ENCODE measurements at regions not wholly inside any gene's neighbourhood (a gene's known extent, or its start where the extent isn't known, plus 50 kb on each side); places are given as distances from the start of the nearest gene placed in this dataset.

DNA sequence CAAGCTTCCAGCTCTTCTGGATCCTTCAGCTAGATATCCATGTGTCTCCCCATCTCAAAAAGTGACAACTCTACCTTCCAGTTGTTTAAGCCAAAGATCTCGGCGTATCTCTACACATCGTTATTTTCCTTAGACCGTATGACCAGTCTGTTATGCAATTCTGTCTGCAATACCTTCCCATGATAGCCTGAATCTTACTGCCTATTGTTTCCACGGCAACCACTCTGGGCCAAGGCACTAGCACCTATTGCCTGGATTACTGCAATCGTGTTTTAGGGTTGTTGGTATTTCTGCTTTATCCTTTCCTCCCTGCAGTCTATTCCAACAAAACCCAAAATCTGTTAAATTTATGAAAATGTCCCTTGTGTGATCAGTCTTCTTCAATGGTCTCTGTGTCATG, 448.4 kb downstream of the MTRR start:
- WGBS (ENCODE audit: missing lambda C conversion rate), result 11% methylated on average over 6 of the region's 6 CpGs
- no peak for FAIRE-seq
- Histone ChIP-seq H3K4me3 (no peak overlapping the region), H3K4me2 (no peak overlapping the region), H3K27ac (no peak overlapping the region), H3K4me1 (no peaks in the 10 kb centered on the region), H3K9me3 (no peaks in the 10 kb centered on the region)
- no peak for DNase-seq (ENCODE audit: low read depth in 1 of 2, low spot score in 1 of 2)
- ATAC-seq, result no peak
- ChIA-PET POLR2A (no interaction called here), CTCF (interaction anchor here (0.6 kb wide), 1 partner anchor 902 kb away, joined by 3 read pairs; no protein-coding TSS in a partner anchor)
- TF ChIP-seq FOXS1 (CRISPR knock-in tag; IDR thresholded peaks at IDR 0.05), result no peak
- TF ChIP-seq, protein P1, sequence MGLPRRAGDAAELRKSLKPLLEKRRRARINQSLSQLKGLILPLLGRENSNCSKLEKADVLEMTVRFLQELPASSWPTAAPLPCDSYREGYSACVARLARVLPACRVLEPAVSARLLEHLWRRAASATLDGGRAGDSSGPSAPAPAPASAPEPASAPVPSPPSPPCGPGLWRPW (IDR thresholded peaks at IDR 0.05), result no peak

DNA sequence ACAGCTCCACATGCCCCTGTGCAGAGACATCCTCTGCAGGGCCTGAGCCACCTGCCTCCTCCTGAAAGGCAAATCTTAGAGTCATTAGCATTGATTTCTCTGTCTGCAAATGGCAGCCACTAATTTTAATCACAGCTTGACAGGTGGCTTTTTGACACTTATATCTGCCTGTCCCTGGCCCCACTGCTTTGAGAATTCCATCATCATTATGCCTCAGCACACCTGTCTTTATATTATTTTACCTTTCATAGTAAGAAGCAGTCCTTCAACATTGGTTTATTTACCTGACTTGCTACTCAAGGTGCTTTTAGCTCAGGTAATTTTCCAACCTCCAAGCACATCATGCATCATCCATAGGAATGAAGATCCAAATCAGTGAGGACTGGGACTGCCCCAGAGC, 451.3 kb downstream of the MTRR start:
- ChIA-PET POLR2A (no interaction called here), CTCF (no interaction called here)
- FAIRE-seq (no peak), ATAC-seq (no peak), DNase-seq (ENCODE audit: low read depth in 1 of 2, low spot score in 1 of 2) (no peak)
- H3K27ac ChIP-seq, result no peak overlapping the region
- no peak overlapping the region for H3K4me3 ChIP-seq
- TF ChIP-seq JUNB (IDR thresholded peaks at IDR 0.05), result no peak
- no peak for TF ChIP-seq RNF2 (IDR thresholded peaks at IDR 0.05; ENCODE audit: borderline replicate concordance, low read depth)
- TF ChIP-seq ZSCAN20 (CRISPR knock-in tag; IDR thresholded peaks at IDR 0.05), result no peak
- H3K4me1 ChIP-seq, result no peaks in the 10 kb centered on the region
- no peak overlapping the region for H3K4me2 ChIP-seq
- H3K9me3 ChIP-seq, result no peaks in the 10 kb centered on the region

DNA sequence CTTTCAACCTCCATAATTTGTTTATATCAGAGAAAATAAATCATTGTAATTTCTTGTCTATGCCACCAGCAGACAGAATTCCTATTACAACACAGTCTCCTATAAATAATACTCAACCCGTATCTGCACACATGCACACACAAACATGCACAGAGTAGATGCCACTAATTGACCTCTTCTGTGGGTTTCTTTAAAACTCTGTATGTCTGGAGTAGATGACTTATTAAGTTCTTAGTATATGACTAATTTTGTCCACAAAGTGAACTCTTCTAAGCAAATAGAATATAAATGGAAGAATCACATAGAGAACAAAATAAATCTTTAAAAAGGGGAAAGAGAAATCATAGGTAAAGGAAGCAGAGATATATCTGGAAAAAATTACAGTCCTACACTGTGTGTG, 452.3 kb downstream of the MTRR start:
- TF ChIP-seq CBX8 (IDR thresholded peaks at IDR 0.05) (no peak), RCOR1 (IDR thresholded peaks at IDR 0.05; ENCODE audit: low read depth, low read length) (no peak), EHMT2 (IDR thresholded peaks at IDR 0.05; ENCODE audit: low read depth) (no peak), JUNB (IDR thresholded peaks at IDR 0.05) (no peak), POLR2AphosphoS2 (conservative IDR thresholded peaks at IDR 0.05; ENCODE audit: low read length) (no peak), RFX5 (IDR thresholded peaks at IDR 0.05) (no peak), HEYL (CRISPR knock-in tag; IDR thresholded peaks at IDR 0.05) (no peak), KDM5A (IDR thresholded peaks at IDR 0.05) (no peak), GATA3 (IDR thresholded peaks at IDR 0.05; ENCODE audit: borderline replicate concordance) (no peak), TFCP2L1 (CRISPR knock-in tag; IDR thresholded peaks at IDR 0.05) (no peak)
- TF ChIP-seq, protein P2, sequence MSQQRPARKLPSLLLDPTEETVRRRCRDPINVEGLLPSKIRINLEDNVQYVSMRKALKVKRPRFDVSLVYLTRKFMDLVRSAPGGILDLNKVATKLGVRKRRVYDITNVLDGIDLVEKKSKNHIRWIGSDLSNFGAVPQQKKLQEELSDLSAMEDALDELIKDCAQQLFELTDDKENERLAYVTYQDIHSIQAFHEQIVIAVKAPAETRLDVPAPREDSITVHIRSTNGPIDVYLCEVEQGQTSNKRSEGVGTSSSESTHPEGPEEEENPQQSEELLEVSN (IDR thresholded peaks at IDR 0.05; ENCODE audit: borderline replicate concordance, low read depth), result no peak
- TF ChIP-seq, protein P3, sequence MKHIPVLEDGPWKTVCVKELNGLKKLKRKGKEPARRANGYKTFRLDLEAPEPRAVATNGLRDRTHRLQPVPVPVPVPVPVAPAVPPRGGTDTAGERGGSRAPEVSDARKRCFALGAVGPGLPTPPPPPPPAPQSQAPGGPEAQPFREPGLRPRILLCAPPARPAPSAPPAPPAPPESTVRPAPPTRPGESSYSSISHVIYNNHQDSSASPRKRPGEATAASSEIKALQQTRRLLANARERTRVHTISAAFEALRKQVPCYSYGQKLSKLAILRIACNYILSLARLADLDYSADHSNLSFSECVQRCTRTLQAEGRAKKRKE (CRISPR knock-in tag; IDR thresholded peaks at IDR 0.05; ENCODE audit: low read depth), result no peak
- TF ChIP-seq, protein P1 (IDR thresholded peaks at IDR 0.05), result no peak
- FAIRE-seq (no peak), DNase-seq (ENCODE audit: low read depth in 1 of 2, low spot score in 1 of 2) (no peak), ATAC-seq (no peak)
- ChIA-PET CTCF (no interaction called here), POLR2A (no interaction called here)
- WGBS (ENCODE audit: missing lambda C conversion rate), result 6% methylated on average over 1 of the region's 1 CpG
- no peaks in the 10 kb centered on the region for H3K4me1 ChIP-seq
- H3K4me2 ChIP-seq, result no peak overlapping the region
- no peak overlapping the region for H3K27ac ChIP-seq
- no peaks in the 10 kb centered on the region for H3K9me3 ChIP-seq
- H3K4me3 ChIP-seq, result no peak overlapping the region

DNA sequence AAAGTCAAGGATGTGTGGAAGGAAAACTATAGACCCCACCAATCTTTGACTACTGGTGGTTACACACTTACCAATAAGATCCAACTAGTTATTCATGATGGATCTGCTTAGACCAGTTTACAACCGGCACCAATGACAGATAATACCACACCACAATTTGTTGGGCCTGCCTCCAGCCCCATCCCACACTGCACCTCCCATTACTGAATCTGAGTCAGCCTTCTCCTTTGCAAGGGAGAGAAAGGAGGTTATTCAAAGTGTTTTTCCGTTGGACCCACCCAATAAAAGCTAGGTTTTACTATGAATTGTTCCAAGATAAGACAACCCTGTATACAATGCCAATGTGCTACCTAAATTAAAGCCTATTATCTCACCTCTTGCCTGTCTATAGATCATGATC, 453.5 kb downstream of the MTRR start:
- no peak for TF ChIP-seq MAFK (IDR thresholded peaks at IDR 0.05; ENCODE audit: partially characterized antibody)
- TF ChIP-seq NR3C1 (IDR thresholded peaks at IDR 0.05), result no peak
- TF ChIP-seq CHD2 (IDR thresholded peaks at IDR 0.05; ENCODE audit: low read length, partially characterized antibody), result no peak
- TF ChIP-seq ZFP36 (IDR thresholded peaks at IDR 0.05; ENCODE audit: borderline replicate concordance, partially characterized antibody), result no peak
- no peak for TF ChIP-seq ZSCAN20 (CRISPR knock-in tag; IDR thresholded peaks at IDR 0.05)
- TF ChIP-seq EHMT2 (IDR thresholded peaks at IDR 0.05; ENCODE audit: low read depth), result no peak
- TF ChIP-seq HOXB5 (CRISPR knock-in tag; IDR thresholded peaks at IDR 0.05), result no peak
- no peak for TF ChIP-seq KDM1A (IDR thresholded peaks at IDR 0.05; ENCODE audit: low read depth)
- no peak for TF ChIP-seq ZNF302 (CRISPR knock-in tag; IDR thresholded peaks at IDR 0.05)
- TF ChIP-seq, protein P4, sequence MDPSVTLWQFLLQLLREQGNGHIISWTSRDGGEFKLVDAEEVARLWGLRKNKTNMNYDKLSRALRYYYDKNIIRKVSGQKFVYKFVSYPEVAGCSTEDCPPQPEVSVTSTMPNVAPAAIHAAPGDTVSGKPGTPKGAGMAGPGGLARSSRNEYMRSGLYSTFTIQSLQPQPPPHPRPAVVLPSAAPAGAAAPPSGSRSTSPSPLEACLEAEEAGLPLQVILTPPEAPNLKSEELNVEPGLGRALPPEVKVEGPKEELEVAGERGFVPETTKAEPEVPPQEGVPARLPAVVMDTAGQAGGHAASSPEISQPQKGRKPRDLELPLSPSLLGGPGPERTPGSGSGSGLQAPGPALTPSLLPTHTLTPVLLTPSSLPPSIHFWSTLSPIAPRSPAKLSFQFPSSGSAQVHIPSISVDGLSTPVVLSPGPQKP (IDR thresholded peaks at IDR 0.05; ENCODE audit: low read depth, low read length), result no peak
- TF ChIP-seq MYC (IDR thresholded peaks at IDR 0.05; ENCODE audit: borderline replicate concordance, low read length), result no peak
- TF ChIP-seq CBX8 (IDR thresholded peaks at IDR 0.05), result no peak
- no peak for TF ChIP-seq RCOR1 (IDR thresholded peaks at IDR 0.05; ENCODE audit: low read depth, low read length)
- TF ChIP-seq HOXA7 (CRISPR knock-in tag; IDR thresholded peaks at IDR 0.05), result no peak
- TF ChIP-seq KDM5A (IDR thresholded peaks at IDR 0.05), result no peak
- no peak for TF ChIP-seq NFE2L2 (conservative IDR thresholded peaks at IDR 0.05; ENCODE audit: low read length)
- no peak for TF ChIP-seq CHD4 (IDR thresholded peaks at IDR 0.05; ENCODE audit: borderline replicate concordance)
- Histone ChIP-seq H3K4me2 (no peak overlapping the region), H3K27ac (no peak overlapping the region), H3K4me3 (no peak overlapping the region), H3K9me3 (no peaks in the 10 kb centered on the region), H3K4me1 (no peaks in the 10 kb centered on the region)
- WGBS (ENCODE audit: missing lambda C conversion rate), result 3% methylated on average over 2 of the region's 2 CpGs
- DNase-seq (ENCODE audit: low read depth in 1 of 2, low spot score in 1 of 2) (no peak), ATAC-seq (no peak), FAIRE-seq (no peak)
- POLR2A ChIA-PET, result no interaction called here
- CTCF ChIA-PET, result interaction anchor here (1.0 kb wide), 1 partner anchor 18 kb away, joined by 3 read pairs; no protein-coding TSS in a partner anchor
